ENCODE measurements at regions not wholly inside any gene's neighbourhood (a gene's known extent, or its start where the extent isn't known, plus 50 kb on each side); places are given as distances from the start of the nearest gene placed in this dataset.

DNA sequence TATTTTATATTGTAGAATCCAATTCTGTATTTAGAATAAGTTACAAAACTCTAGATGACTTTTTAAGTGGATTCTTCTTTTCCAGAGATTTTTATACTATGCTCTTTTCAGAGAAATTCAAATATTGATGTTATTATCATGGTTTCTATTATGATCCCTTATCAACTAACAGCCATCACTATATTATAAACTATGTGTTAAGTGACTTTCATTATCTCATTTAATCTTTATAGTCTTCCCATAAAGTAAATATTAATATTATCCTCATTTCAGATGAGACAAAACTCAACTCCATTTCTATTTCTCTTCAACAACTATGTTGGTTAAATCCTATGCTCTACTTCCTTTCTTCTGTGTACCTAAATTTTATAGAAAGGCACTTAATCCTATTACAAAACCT lies 132.6 kb downstream of the ANKRD50 start:
- POLR2A ChIA-PET: no interaction called here
- DNase-seq (ENCODE audit: low spot score): no peak
- intact Hi-C loops (cut with micrococcal nuclease; ENCODE audit: unreplicated experiment): no loop called here
- Histone ChIP-seq H3K4me1 (ENCODE audit: insufficient read depth, low read length, poor library complexity, severe bottlenecking) (no peaks in the 10 kb centered on the region), H3K4me2 (ENCODE audit: low read length) (no peak overlapping the region), H4K20me1 (ENCODE audit: insufficient read depth, low read length) (no peaks in the 10 kb centered on the region), H3K79me2 (ENCODE audit: insufficient read depth, low read depth, low read length) (no peaks in the 10 kb centered on the region), H3K4me3 (ENCODE audit: low read depth, low read length, poor library complexity, severe bottlenecking) (no peak overlapping the region), H2AFZ (ENCODE audit: low read length) (no peak overlapping the region), H3K9me3 (ENCODE audit: low read length) (no peaks in the 10 kb centered on the region), H3K9me2 (ENCODE audit: insufficient read depth, low read length) (no peaks in the 10 kb centered on the region), H3K36me3 (ENCODE audit: insufficient read depth, low read length) (no peaks in the 10 kb centered on the region), H3K27ac (ENCODE audit: low read depth, low read length, poor library complexity, severe bottlenecking) (no peak overlapping the region)
- CTCF ChIA-PET (ENCODE audit: unreplicated experiment): no interaction called here
- BruUV-seq (replicated peaks): no TSS peak
- TF ChIP-seq, protein P1, sequence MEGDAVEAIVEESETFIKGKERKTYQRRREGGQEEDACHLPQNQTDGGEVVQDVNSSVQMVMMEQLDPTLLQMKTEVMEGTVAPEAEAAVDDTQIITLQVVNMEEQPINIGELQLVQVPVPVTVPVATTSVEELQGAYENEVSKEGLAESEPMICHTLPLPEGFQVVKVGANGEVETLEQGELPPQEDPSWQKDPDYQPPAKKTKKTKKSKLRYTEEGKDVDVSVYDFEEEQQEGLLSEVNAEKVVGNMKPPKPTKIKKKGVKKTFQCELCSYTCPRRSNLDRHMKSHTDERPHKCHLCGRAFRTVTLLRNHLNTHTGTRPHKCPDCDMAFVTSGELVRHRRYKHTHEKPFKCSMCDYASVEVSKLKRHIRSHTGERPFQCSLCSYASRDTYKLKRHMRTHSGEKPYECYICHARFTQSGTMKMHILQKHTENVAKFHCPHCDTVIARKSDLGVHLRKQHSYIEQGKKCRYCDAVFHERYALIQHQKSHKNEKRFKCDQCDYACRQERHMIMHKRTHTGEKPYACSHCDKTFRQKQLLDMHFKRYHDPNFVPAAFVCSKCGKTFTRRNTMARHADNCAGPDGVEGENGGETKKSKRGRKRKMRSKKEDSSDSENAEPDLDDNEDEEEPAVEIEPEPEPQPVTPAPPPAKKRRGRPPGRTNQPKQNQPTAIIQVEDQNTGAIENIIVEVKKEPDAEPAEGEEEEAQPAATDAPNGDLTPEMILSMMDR (conservative IDR thresholded peaks at IDR 0.05; ENCODE audit: low read length): no peak
- TF ChIP-seq EZH2phosphoT487 (IDR thresholded peaks at IDR 0.05; ENCODE audit: borderline replicate concordance, low read depth, low read length): no peak

DNA sequence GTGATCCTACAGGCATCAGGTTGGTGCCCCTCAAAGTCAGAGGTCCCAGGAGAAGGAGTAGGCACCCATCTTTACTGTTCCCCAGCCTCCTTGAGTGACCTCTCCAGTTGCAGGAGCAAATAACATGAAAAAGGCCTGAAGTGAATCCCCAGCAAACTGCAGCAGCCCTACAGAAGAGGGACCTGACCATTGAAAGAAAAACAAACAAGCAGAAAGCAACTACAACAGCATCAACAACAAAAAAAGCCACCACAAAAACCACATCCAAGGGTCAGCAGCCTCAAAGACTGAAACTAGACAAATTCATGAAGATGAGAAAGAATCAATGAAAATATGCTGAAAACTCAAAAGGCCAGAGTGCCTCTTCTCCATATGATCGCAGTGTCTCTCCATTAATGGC lies 128.7 kb downstream of the ANKRD50 start:
- no peak overlapping the region for H3K4me2 ChIP-seq (ENCODE audit: low read length)
- H3K9me2 ChIP-seq (ENCODE audit: insufficient read depth, low read length): no peaks in the 10 kb centered on the region
- H3K79me2 ChIP-seq (ENCODE audit: insufficient read depth, low read depth, low read length): no peaks in the 10 kb centered on the region
- no peaks in the 10 kb centered on the region for H4K20me1 ChIP-seq (ENCODE audit: insufficient read depth, low read length)
- H2AFZ ChIP-seq (ENCODE audit: low read length): no peak overlapping the region
- H3K9me3 ChIP-seq (ENCODE audit: low read length): no peaks in the 10 kb centered on the region
- CTCF ChIA-PET (ENCODE audit: unreplicated experiment): no interaction called here
- DNase-seq (ENCODE audit: low spot score): no peak
- POLR2A ChIA-PET: no interaction called here
- H3K36me3 ChIP-seq (ENCODE audit: insufficient read depth, low read length): no peaks in the 10 kb centered on the region
- BruUV-seq (replicated peaks): no TSS peak
- TF ChIP-seq, protein P1 (conservative IDR thresholded peaks at IDR 0.05; ENCODE audit: low read length): no peak
- TF ChIP-seq EZH2phosphoT487 (IDR thresholded peaks at IDR 0.05; ENCODE audit: borderline replicate concordance, low read depth, low read length): no peak
- intact Hi-C loops (cut with micrococcal nuclease; ENCODE audit: unreplicated experiment): no loop called here
- no peaks in the 10 kb centered on the region for H3K4me1 ChIP-seq (ENCODE audit: insufficient read depth, low read length, poor library complexity, severe bottlenecking)
- no peak overlapping the region for H3K4me3 ChIP-seq (ENCODE audit: low read depth, low read length, poor library complexity, severe bottlenecking)
- H3K27ac ChIP-seq (ENCODE audit: low read depth, low read length, poor library complexity, severe bottlenecking): no peak overlapping the region

DNA sequence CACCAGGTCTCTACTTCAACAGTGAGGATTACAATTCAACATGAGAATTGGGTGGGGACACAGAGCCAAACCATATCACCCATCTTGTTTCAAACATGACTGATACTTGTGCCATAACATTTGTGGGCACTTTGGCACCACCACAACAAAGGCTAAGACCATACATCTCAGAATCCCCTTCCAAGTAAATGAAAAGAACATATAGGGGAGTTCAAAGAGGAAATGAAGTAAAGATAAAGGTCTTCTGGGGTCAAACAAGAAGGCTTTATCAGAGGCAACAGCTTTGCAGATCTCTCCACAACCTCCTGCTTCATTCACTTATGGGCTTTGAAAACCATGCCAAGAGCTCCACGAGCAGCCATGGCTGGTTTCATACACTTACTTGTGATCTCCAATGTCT lies 122.7 kb downstream of the ANKRD50 start:
- Histone ChIP-seq H4K20me1 (ENCODE audit: insufficient read depth, low read length) (no peaks in the 10 kb centered on the region), H3K4me2 (ENCODE audit: low read length) (no peak overlapping the region), H3K4me3 (ENCODE audit: low read depth, low read length, poor library complexity, severe bottlenecking) (no peak overlapping the region), H3K36me3 (ENCODE audit: insufficient read depth, low read length) (no peaks in the 10 kb centered on the region), H3K79me2 (ENCODE audit: insufficient read depth, low read depth, low read length) (no peaks in the 10 kb centered on the region), H3K27ac (ENCODE audit: low read depth, low read length, poor library complexity, severe bottlenecking) (no peak overlapping the region), H2AFZ (ENCODE audit: low read length) (no peak overlapping the region), H3K4me1 (ENCODE audit: insufficient read depth, low read length, poor library complexity, severe bottlenecking) (no peaks in the 10 kb centered on the region), H3K9me2 (ENCODE audit: insufficient read depth, low read length) (no peaks in the 10 kb centered on the region), H3K9me3 (ENCODE audit: low read length) (no peaks in the 10 kb centered on the region)
- ChIA-PET POLR2A (no interaction called here), CTCF (ENCODE audit: unreplicated experiment) (no interaction called here)
- TF ChIP-seq EZH2phosphoT487 (IDR thresholded peaks at IDR 0.05; ENCODE audit: borderline replicate concordance, low read depth, low read length): no peak
- intact Hi-C loops (cut with micrococcal nuclease; ENCODE audit: unreplicated experiment): no loop called here
- no peak for DNase-seq (ENCODE audit: low spot score)
- BruUV-seq (replicated peaks): no TSS peak

All from OCI-LY7 (cell line).